VCaP (cell line): ENCODE measurements at regions not wholly inside any gene's neighbourhood (a gene's known extent, or its start where the extent isn't known, plus 50 kb on each side); places are given as distances from the start of the nearest gene placed in this dataset.

Experiments
- H3K27ac ChIP-seq: fragments of 450-650 bp; 2 replicates; pipeline ENCODE4 v1.5.1; 2017
- TF ChIP-seq, protein P1 (sequence below): fragments of 450-650 bp; conservative IDR thresholded peaks from 2 replicates; pipeline ENCODE4 v1.5.1; 2017; ENCODE audit warnings: mild to moderate bottlenecking, moderate library complexity

DNA sequence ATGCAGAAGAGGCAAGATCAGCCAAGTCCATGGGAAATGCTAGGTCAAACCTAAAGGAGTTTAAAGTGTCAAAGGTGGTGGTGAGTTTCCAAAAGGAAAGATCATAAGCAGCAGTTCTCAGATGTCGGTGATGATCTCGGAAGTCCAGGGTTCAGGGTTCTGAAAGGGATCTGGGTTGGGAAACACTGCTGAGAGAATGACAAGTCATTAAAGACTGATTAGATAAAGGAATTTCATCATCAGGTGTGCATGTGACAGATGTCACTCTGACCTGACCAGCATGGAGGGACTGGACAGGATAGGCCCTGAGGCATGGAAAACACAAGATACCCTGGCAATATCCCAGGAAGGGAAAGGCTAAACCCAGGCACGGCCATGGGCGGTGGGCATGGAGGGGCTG, 195.7 kb upstream of the TBL1X start:
- TF ChIP-seq, protein P1, sequence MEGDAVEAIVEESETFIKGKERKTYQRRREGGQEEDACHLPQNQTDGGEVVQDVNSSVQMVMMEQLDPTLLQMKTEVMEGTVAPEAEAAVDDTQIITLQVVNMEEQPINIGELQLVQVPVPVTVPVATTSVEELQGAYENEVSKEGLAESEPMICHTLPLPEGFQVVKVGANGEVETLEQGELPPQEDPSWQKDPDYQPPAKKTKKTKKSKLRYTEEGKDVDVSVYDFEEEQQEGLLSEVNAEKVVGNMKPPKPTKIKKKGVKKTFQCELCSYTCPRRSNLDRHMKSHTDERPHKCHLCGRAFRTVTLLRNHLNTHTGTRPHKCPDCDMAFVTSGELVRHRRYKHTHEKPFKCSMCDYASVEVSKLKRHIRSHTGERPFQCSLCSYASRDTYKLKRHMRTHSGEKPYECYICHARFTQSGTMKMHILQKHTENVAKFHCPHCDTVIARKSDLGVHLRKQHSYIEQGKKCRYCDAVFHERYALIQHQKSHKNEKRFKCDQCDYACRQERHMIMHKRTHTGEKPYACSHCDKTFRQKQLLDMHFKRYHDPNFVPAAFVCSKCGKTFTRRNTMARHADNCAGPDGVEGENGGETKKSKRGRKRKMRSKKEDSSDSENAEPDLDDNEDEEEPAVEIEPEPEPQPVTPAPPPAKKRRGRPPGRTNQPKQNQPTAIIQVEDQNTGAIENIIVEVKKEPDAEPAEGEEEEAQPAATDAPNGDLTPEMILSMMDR, result no peak
- H3K27ac ChIP-seq, result no peak overlapping the region

GRCh38 chrX:9271789-9272525, 192.9 kb upstream of the TBL1X start:
- H3K27ac ChIP-seq, result no peak overlapping the region
- TF ChIP-seq, protein P1, result no peak

DNA sequence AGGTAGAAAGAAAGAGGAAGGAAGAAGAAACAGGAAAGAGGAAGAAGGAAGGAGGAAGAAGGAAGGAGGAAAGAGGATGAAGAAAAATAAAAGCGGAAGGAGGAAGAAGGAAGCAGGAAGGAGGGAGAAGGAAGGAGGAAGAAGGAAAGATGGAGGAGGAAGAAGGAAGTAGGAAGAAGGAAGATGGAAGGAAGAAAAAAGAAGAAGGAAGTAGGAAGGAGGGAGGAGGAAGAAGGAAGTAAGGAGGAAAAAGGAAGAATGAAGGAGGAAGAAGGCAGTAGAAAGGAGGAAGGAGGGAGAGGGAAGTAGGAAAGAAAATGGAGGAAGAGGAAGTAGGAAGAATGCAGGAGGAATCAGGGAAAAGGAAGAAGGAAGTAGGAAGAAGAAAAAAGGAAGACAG, 191.1 kb upstream of the TBL1X start:
- H3K27ac ChIP-seq, result no peak overlapping the region
- TF ChIP-seq, protein P1, result no peak

DNA sequence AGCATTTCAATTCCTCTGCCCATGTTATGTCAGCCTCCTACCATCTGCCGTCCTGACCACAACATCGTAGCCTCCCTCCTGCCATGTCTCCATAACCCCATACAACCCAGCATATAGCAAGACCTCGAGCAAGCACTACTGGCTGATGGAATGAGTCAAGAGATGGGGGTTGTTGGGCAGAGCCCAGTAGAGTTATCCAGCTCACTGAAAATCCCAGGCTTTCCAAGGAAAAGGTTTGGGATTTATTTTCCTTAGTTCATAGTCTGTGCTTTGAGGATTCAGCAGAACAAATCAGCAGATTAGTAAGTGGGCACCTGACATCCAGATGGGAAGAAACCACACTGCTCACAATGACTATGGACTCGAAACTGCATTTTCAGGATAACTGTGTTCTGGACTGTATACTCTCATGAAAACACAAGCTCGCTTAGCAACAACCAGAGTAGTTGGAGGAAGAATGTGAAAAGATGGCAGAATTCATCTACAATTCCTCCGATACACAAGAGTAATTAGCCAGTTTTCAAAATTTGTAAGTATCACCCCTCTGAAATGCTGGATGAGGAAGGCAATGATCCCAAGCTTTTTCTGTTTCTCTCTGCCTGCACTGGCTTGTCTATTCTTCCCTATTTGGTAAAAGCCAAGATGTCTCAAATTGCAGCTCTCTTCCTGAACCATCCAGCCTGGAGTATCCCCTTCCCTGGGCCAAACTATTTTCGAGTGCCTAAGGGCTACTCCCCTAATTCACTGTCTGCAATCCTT, 186.2 kb upstream of the TBL1X start:
- TF ChIP-seq, protein P1, result no peak
- H3K27ac ChIP-seq, result no peak overlapping the region

- TF ChIP-seq, protein P1, result no peak
Measured at GRCh38 chrX:9279234-9279544, 185.7 kb upstream of the TBL1X start.

GRCh38 chrX:9280831-9281230, 184.0 kb upstream of the TBL1X start:
- TF ChIP-seq, protein P1, result no peak
- H3K27ac ChIP-seq, result no peak overlapping the region

More at GRCh38 chrX:9279234-9279544, 185.7 kb upstream of the TBL1X start:
- no peak overlapping the region for H3K27ac ChIP-seq

GRCh38 chrX:9282325-9282724, 182.5 kb upstream of the TBL1X start:
- TF ChIP-seq, protein P1, result no peak

More at GRCh38 chrX:9282325-9282724, 182.5 kb upstream of the TBL1X start:
- H3K27ac ChIP-seq, result no peak overlapping the region
